HG02588 (cell line): ENCODE measurements at regions not wholly inside any gene's neighbourhood (a gene's known extent, or its start where the extent isn't known, plus 50 kb on each side); places are given as distances from the start of the nearest gene placed in this dataset.

ENCODE experiments used
- ATAC-seq: cut with Tn5 transposase; IDR thresholded peaks from one replicate; pipeline ENCODE4 v1.9.1; 2021; ENCODE audit warnings: mild to moderate bottlenecking, moderate library complexity; ENCODE audit not compliant: unreplicated experiment

DNA sequence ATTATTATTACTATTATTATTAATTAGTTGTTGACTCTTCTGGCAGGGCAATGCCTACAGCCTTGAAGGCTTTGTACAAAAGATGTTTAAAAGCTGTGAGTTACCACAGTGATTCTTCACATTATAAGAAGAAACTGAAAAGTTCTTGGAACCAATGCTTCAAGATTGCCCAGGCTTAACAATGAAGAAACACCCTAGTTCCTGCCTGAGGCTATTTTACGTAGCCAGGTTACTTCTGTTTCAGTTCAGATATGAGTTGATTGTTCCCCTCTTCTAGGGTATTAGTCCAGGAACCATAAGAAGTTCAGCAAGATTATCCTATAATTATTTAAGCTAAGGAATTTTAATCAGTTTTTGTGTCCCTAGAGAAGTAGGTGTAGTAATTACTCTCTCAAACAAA lies 154.6 kb upstream of the CDH12 start:
- no peak for ATAC-seq

GRCh38 chr5:23007236-23007635 lies 154.1 kb upstream of the CDH12 start:
- no peak for ATAC-seq

- ATAC-seq = no peak
Measured at GRCh38 chr5:23001120-23001519, 148.0 kb upstream of the CDH12 start.

DNA sequence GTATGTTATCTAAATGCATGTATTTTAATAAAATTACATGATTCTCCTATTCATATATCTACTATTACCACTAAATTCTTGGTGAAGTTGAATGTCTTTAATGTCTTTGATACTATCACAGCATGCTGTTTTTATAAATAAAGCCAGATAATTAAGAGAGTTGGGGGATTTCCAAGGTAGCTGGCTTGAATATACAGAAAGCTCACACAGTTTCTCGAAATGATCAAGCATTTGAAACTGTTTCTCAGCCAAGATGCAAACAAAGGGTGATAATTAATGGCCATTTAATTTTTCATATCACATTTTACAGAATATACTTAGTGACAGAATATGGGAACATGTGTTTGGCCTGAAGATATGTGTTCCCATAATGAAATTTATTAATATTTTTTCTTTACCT lies 145.6 kb upstream of the CDH12 start:
- ATAC-seq = no peak

DNA sequence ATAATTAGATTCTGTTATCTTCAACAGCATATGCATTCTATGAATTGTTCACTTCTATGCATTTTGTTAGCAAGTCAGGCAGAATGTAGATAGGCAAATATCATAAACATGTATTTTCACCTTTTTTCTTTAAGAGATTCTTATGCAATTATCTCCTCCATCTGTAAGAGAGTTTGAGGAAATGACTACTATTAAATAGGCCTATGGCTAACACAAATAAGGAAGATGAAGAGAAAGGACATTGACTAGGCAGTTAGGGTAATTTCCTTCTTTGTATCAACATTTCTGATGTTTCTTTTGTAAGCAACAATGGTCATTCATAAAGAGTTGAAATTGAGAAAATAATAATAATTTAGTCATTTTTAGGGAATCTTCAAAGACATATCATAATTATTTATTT lies 145.2 kb upstream of the CDH12 start:
- no peak for ATAC-seq

GRCh38 chr5:22988937-22989336 lies 135.8 kb upstream of the CDH12 start:
- no peak for ATAC-seq

DNA sequence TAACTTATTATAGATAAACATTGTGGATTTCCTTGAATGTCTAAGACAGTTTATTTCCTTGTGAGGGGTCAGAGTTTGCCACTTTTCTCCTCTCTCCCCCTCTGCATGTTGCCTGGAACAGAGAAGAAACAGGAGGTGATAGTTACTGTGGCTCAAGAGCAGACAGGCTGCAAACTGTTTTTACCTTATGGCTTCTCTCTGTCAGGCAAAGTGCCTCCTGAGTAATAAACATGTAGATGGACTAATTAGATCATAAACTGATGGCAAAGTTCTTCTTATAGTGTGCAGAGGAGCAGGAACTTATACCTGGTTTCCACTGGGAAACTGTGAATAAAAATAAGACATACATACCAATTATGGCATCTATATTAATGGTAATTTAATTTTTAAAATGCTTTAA lies 133.1 kb upstream of the CDH12 start:
- no peak for ATAC-seq

- no peak for ATAC-seq
Measured at GRCh38 chr5:22985446-22985845, 132.3 kb upstream of the CDH12 start.

DNA sequence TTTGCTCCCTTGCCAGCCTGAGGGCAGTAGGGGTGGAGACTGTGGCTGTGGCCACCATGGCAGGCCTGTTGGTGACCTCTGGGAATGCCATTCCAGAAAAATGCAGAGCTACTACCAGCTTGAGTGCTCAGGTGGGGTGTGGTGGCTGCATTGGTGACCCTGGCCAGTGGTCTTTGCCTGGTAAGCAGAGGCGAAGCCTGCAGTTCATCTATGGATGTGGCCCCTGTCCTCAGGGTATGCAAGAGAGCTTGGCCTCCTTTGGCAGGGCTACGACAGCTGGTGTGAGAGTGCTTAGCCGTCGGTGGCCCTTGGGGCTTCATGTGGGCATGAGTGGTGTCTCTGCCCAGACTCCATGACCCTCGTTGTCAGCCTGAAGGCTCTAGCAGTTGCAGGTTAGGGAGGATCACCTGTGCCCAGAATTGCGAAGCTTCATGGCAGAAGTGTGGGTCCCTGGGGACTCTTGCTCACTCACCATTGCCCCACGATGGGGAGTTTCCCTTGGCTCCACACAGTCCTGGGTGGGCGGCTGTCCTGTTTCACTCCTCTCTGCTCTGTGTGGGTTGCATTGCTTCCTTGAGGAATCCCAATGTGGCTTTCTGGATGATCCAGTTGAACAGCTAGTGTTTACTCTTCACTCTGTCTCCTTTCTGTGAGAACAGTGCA lies 117.9 kb upstream of the CDH12 start:
- ATAC-seq = no peak

DNA sequence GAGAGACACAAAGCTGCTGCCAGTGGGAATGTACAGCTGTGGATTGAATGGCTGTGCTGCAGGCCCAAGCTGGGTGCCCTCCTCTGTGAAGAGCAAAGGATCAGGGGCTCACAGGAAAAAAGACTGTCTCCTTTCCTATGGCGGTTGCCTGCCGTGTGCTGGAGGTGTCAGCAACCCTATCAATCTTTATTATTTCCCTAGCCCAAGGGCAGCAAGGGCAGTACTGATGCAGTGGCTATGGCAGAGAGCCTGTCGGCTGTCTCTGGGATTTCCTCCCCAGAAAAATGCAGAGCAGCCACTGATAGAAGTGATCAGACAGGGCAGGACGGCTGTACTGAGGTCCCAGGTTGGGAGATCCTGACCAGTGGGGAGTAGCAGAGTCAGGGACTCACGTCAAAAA lies 117.3 kb upstream of the CDH12 start:
- no peak for ATAC-seq

DNA sequence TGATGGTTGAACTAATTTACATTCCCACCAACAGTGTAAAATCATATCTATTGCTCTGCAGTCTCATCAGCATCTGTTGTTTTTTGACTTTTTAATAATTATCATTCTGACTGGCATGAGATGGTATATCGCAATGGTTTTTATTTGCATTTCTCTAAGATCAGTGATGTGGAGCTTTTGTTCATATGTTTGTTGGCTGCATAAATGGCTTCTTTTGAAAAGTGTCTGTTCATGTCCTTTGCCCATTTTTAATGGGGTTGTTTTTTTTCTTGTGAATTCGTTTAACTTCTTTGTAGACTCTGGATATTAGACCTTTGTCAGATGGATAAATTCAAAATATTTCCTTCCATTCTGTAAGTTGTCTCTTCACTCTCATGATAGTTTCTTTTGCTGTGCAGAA lies 115.2 kb upstream of the CDH12 start:
- ATAC-seq = no peak

DNA sequence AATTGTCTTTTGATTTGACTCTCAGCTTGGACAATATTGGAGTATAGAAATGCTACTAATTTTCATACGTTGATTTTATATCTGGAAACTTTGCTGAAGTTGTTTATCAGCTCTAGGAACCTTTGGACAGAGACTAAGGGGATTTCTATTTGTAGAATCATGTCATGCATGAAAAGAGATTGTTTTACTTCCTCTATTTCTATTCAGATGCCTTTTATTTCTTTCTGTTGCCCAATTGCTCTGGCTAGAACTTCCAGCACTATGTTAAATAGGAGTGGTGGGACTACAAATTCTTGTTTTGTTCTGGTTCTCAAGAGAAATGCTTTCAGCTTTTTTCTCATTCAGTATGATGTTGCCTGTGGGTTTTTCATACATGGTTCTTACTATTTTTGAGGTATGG lies 112.8 kb upstream of the CDH12 start:
- no peak for ATAC-seq

GRCh38 chr5:22964632-22965031 lies 111.5 kb upstream of the CDH12 start:
- no peak for ATAC-seq

- no peak for ATAC-seq
Measured at GRCh38 chr5:22958462-22959262, 105.5 kb upstream of the CDH12 start.

DNA sequence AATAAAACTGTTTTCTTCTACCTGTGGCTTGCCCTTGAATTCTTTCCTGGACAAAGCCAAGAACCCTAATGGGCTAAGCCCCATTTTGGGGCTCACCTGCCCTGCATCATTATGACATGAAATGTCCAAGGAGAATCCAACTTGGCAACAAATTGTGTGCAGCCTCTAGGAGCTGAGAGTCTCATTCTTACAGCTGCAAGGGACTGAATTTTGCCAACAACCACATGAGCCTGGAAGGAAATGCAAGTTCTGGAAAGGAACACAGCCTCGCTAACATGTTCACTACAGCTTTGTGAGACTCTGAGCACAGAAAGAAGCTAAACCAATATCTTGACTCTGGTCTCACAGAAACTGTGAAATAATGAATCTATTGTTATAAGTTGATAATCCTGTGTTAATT lies 94.8 kb upstream of the CDH12 start:
- no peak for ATAC-seq

GRCh38 chr5:22938362-22938761 lies 85.2 kb upstream of the CDH12 start:
- ATAC-seq = no peak

DNA sequence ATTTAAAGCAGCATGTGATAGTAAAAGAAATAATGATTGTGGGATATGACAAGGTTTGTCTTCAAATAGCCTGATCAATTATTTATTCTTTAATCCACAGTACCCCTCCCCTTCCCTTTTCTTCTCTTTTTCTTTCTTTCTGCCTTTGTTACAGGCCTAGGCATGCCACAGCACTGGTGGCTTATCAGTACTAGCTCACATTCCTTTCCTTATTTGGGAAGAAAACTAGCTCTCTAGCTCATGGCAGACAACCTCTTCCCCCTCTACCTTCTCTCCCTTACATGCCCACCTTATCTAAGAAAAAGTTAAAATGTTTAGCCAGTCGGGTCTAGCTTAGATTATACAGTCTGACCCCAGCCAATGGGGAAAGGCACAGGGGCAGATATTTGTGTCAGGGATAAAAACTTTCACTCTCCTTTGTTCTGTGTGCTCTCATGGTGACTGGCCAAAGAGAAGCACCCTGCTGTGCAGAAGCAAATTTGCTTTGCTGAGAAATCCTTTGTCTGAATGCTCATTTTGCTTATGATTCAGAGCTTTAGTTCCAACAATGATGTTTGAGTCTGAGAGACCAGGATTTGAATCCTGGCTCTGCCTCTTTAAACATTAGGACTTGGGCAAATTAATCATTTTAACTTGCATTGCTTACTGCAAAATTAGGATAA lies 75.8 kb upstream of the CDH12 start:
- ATAC-seq = no peak

GRCh38 chr5:22926574-22926973 lies 73.4 kb upstream of the CDH12 start:
- ATAC-seq = no peak

DNA sequence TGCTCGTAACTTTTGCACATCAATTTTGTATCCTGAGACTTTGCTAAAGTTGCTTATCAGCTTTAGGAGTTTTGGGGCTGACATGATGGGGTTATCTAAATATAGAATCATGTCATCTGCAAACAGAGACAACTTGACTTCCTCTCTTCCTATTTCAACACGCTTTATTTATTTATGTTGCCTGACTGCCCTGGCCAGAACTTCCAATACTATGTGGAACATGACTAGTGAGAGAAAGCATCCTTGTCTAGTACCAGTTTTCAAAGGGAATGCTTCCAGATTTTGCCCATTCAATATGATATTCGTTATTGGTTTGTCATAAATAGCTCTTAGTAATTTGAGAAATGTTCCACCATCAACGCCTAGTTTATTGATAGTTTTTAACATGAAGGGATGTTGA lies 65.4 kb upstream of the CDH12 start:
- no peak for ATAC-seq

DNA sequence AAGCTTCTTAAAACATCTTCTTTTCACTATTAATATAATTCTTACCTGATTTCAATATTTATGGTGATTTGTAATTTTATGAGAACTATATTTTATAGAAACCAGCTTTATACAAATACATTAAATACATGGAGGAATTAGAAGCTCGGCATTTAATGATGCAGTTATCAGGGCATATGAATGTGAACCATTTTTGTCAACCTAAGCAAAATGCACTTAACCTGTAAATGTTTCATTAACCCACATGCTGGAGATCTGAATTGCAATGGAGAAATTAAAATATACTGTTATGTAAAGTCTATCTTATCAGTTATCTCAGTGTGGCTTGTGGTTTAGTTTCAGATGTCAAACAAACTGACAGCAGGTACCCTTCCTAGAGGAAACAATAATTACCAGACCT lies 63.2 kb upstream of the CDH12 start:
- no peak for ATAC-seq

GRCh38 chr5:22911019-22911418 lies 57.9 kb upstream of the CDH12 start:
- no peak for ATAC-seq

GRCh38 chr5:22910523-22910922 lies 57.4 kb upstream of the CDH12 start:
- ATAC-seq = no peak
